AG04449 (cell line): ENCODE measurements at regions not wholly inside any gene's neighbourhood (a gene's known extent, or its start where the extent isn't known, plus 50 kb on each side); places are given as distances from the start of the nearest gene placed in this dataset.

Experiments used
- CTCF ChIA-PET: fragments of 350-600 bp; formaldehyde crosslinking; extraction: SDS; loops from one replicate; lab custom pipeline; 2021; ENCODE audit warnings: antibody characterized with exemption; lab: Yijun Ruan, JAX
- POLR2A ChIA-PET: fragments of 400-600, 350-600 bp; formaldehyde crosslinking; extraction: SDS; loops from one replicate; lab custom pipeline; 2020; ENCODE audit warnings: antibody characterized with exemption, inconsistent platforms; lab: Yijun Ruan, JAX
- DNase-seq: peaks from one replicate; pipeline ENCODE4 v3.0.0-alpha.2; 2010; ENCODE audit warnings: low read depth, low spot score
- H3K4me3 ChIP-seq: 2 replicates; pipeline ENCODE4 v1.5.1; 2011; ENCODE audit warnings: low read depth, mild to moderate bottlenecking, control low read depth, low read length
- CTCF ChIP-seq: IDR thresholded peaks from one replicate; pipeline ENCODE4 v1.5.1; 2011; ENCODE audit warnings: mild to moderate bottlenecking, moderate library complexity, low read length, control low read depth, inconsistent platforms; ENCODE audit not compliant: insufficient read depth; ENCODE audit errors: missing control alignments

GRCh38 chr9:93897075-93897970 is 57.8 kb downstream of the BARX1 start:
- no peak for DNase-seq
- H3K4me3 ChIP-seq, result no peak overlapping the region
- TF ChIP-seq CTCF, result no peak
- POLR2A ChIA-PET, result no interaction called here
- CTCF ChIA-PET, result no interaction called here

GRCh38 chr9:93896496-93897033 is 58.6 kb downstream of the BARX1 start:
- TF ChIP-seq CTCF, result no peak
- ChIA-PET POLR2A (no interaction called here), CTCF (no interaction called here)
- DNase-seq, result no peak
- no peak overlapping the region for H3K4me3 ChIP-seq

- TF ChIP-seq CTCF, result no peak
- DNase-seq, result no peak
- ChIA-PET CTCF (no interaction called here), POLR2A (no interaction called here)
- H3K4me3 ChIP-seq, result no peak overlapping the region
Observed at GRCh38 chr9:93896093-93896492, 59.1 kb downstream of the BARX1 start.

- CTCF ChIA-PET, result no interaction called here
- no peak overlapping the region for H3K4me3 ChIP-seq
- POLR2A ChIA-PET, result no interaction called here
- no peak for DNase-seq
- no peak for TF ChIP-seq CTCF
Observed at GRCh38 chr9:93895535-93895934, 59.6 kb downstream of the BARX1 start.

GRCh38 chr9:93894691-93895079 is 60.5 kb downstream of the BARX1 start:
- DNase-seq, result no peak
- CTCF ChIA-PET, result no interaction called here
- TF ChIP-seq CTCF, result no peak
- POLR2A ChIA-PET, result no interaction called here
- H3K4me3 ChIP-seq, result no peak overlapping the region

GRCh38 chr9:93893899-93894690 is 61.1 kb downstream of the BARX1 start:
- no peak for DNase-seq
- TF ChIP-seq CTCF, result no peak
- ChIA-PET CTCF (no interaction called here), POLR2A (no interaction called here)
- H3K4me3 ChIP-seq, result no peak overlapping the region
